NOMO-1 treated with DMSO at 0.1 percent for 48 hours (cell line): ENCODE measurements at regions not wholly inside any gene's neighbourhood (a gene's known extent, or its start where the extent isn't known, plus 50 kb on each side); places are given as distances from the start of the nearest gene placed in this dataset.
A peak's percentile ranks its signal among the peaks of the same experiment; 100 is the strongest.
"Not testable (repeated sequence)": the region's sequence is repeated elsewhere in the genome, so short reads cannot be mapped to it uniquely, and the experiment has no call there.

Source experiments
- DNase-seq: peaks from one replicate; lab custom pipeline; 2025; ENCODE audit not compliant: unreplicated experiment; lab: John Stamatoyannopoulos, UW

- peak; percentile 33 for DNase-seq
Observed at GRCh38 chr22:23443905-23444304, 136.2 kb downstream of the IGLL1 start.

- DNase-seq = not testable (repeated sequence)
Observed at GRCh38 chr22:23439581-23439980, 140.5 kb downstream of the IGLL1 start.

GRCh38 chr22:23438216-23438615 is 141.9 kb downstream of the IGLL1 start:
- DNase-seq = no peak

GRCh38 chr22:23437779-23438178 is 142.3 kb downstream of the IGLL1 start:
- DNase-seq = peak; percentile 27

- not testable (repeated sequence) for DNase-seq
Observed at GRCh38 chr22:23437107-23437395, 143.0 kb downstream of the IGLL1 start.

- DNase-seq = not testable (repeated sequence)
Observed at GRCh38 chr22:23436354-23437106, 143.6 kb downstream of the IGLL1 start.

- DNase-seq = not testable (repeated sequence)
Observed at GRCh38 chr22:23435186-23435585, 144.9 kb downstream of the IGLL1 start.

GRCh38 chr22:23434198-23434830 is 145.8 kb downstream of the IGLL1 start:
- DNase-seq = not testable (repeated sequence)

- peak; percentile 49 for DNase-seq
Observed at GRCh38 chr22:23433127-23434005, 146.7 kb downstream of the IGLL1 start.

GRCh38 chr22:23432719-23433118 is 147.4 kb downstream of the IGLL1 start:
- DNase-seq = not testable (repeated sequence)

GRCh38 chr22:23431337-23432072 is 148.6 kb downstream of the IGLL1 start:
- no peak for DNase-seq

GRCh38 chr22:23424551-23425068 is 155.5 kb downstream of the IGLL1 start:
- DNase-seq = not testable (repeated sequence)

GRCh38 chr22:23424031-23424430 is 156.1 kb downstream of the IGLL1 start:
- no peak for DNase-seq

- not testable (repeated sequence) for DNase-seq
Observed at GRCh38 chr22:23422281-23422680, 157.8 kb downstream of the IGLL1 start.

GRCh38 chr22:23421300-23421699 is 158.8 kb downstream of the IGLL1 start:
- not testable (repeated sequence) for DNase-seq

- no peak for DNase-seq
Observed at GRCh38 chr22:23419931-23420330, 160.2 kb downstream of the IGLL1 start.

GRCh38 chr22:23419171-23419570 is 160.9 kb downstream of the IGLL1 start:
- no peak for DNase-seq

GRCh38 chr22:23418159-23418788 is 161.8 kb downstream of the IGLL1 start:
- no peak for DNase-seq

GRCh38 chr22:23417327-23417726 is 162.8 kb downstream of the IGLL1 start:
- peak; percentile 51 for DNase-seq

- not testable (repeated sequence) for DNase-seq
Observed at GRCh38 chr22:23416169-23416690, 163.9 kb downstream of the IGLL1 start.
